ENCODE measurements at regions not wholly inside any gene's neighbourhood (a gene's known extent, or its start where the extent isn't known, plus 50 kb on each side); places are given as distances from the start of the nearest gene placed in this dataset.

GRCh38 chr2:8300216-8300615 lies 381.6 kb upstream of the ID2 start:
- intact Hi-C loops (cut with DNase I), result no loop called here

GRCh38 chr2:8300905-8301304 lies 381.0 kb upstream of the ID2 start:
- H3K27ac ChIP-seq, result no peak overlapping the region
- intact Hi-C loops (cut with DNase I), result no loop called here
- DNase-seq, result no peak

More at GRCh38 chr2:8300216-8300615, 381.6 kb upstream of the ID2 start:
- no peak overlapping the region for H3K27ac ChIP-seq
- no peaks in the 10 kb centered on the region for H3K4me1 ChIP-seq
- no peak overlapping the region for H3K4me3 ChIP-seq (replicated peaks in 1 of 3)
- H3K9me3 ChIP-seq, result no peaks in the 10 kb centered on the region
- no peaks in the 10 kb centered on the region for H3K27me3 ChIP-seq
- WGBS, 2 donors, result 53 to 73% methylated on average over 5 of the region's 5 CpGs
- H3K36me3 ChIP-seq, result no peaks in the 10 kb centered on the region
- TF ChIP-seq CTCF (IDR thresholded peaks at IDR 0.05) (no peak), POLR2A (IDR thresholded peaks at IDR 0.05) (no peak)
- no peak for DNase-seq

GRCh38 chr2:8303322-8303832 lies 378.5 kb upstream of the ID2 start:
- Histone ChIP-seq H3K9me3 (no peaks in the 10 kb centered on the region), H3K4me1 (no peaks in the 10 kb centered on the region), H3K36me3 (no peaks in the 10 kb centered on the region), H3K27me3 (no peaks in the 10 kb centered on the region), H3K4me3 (replicated peaks in 1 of 3) (no peak overlapping the region), H3K27ac (no peak overlapping the region)
- peak; percentile 17 to 24 for DNase-seq
- WGBS, 2 donors, result 68 to 70% methylated on average over 10 of the region's 10 CpGs
- no peak for TF ChIP-seq CTCF (IDR thresholded peaks at IDR 0.05)
- TF ChIP-seq POLR2A (IDR thresholded peaks at IDR 0.05), result no peak
- intact Hi-C loops (cut with DNase I), result no loop called here

More at GRCh38 chr2:8300905-8301304, 381.0 kb upstream of the ID2 start:
- H3K4me3 ChIP-seq (replicated peaks in 1 of 3), result no peak overlapping the region
- no peaks in the 10 kb centered on the region for H3K27me3 ChIP-seq
- no peaks in the 10 kb centered on the region for H3K9me3 ChIP-seq
- 83 to 92% methylated on average over 3 of the region's 3 CpGs for WGBS, 2 donors
- H3K4me1 ChIP-seq, result no peaks in the 10 kb centered on the region
- no peaks in the 10 kb centered on the region for H3K36me3 ChIP-seq
- TF ChIP-seq POLR2A (IDR thresholded peaks at IDR 0.05), result no peak
- no peak for TF ChIP-seq CTCF (IDR thresholded peaks at IDR 0.05)

- 93 to 94% methylated on average over 18 of the region's 18 CpGs for WGBS, 2 donors
- Histone ChIP-seq H3K36me3 (no peaks in the 10 kb centered on the region), H3K4me3 (replicated peaks in 1 of 3) (no peak overlapping the region), H3K27ac (no peak overlapping the region), H3K4me1 (no peaks in the 10 kb centered on the region), H3K27me3 (no peaks in the 10 kb centered on the region), H3K9me3 (no peaks in the 10 kb centered on the region)
- intact Hi-C loops (cut with DNase I), result no loop called here
- DNase-seq, result no peak
- TF ChIP-seq POLR2A (IDR thresholded peaks at IDR 0.05) (no peak), CTCF (IDR thresholded peaks at IDR 0.05) (no peak)
Measured at GRCh38 chr2:8304821-8305766, 376.8 kb upstream of the ID2 start.
